ENCODE measurements at regions not wholly inside any gene's neighbourhood (a gene's known extent, or its start where the extent isn't known, plus 50 kb on each side); places are given as distances from the start of the nearest gene placed in this dataset.

DNA sequence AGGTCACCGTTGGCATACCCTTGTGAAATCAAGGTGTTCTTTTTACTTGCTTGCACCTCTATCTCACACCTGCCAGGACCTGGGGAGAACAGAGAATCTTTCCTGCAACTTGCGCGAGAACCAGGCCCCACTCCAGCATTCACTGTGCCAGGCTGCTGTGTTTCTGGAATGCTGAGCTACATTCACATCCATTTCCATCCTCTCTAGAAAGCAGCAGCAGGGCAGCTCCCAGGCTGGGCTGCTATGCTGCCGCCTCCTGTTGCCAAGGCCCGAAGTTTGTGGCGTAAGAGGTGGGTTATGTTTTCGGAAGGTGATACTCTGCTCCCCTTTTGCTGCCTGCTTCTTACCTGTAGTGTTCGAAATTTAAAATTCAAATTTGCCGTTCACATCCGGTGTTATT lies 464.1 kb downstream of the KLF5 start:
- BruUV-seq (replicated peaks): no TSS peak
- Mint-ChIP-seq H3K4me1 (ENCODE audit: low read depth, unreplicated experiment) (no peaks in the 10 kb centered on the region), H3K27ac (ENCODE audit: unreplicated experiment) (no peak overlapping the region), H3K36me3 (ENCODE audit: insufficient read depth, unreplicated experiment) (no peaks in the 10 kb centered on the region), H3K4me3 (ENCODE audit: unreplicated experiment) (no peak overlapping the region), H3K9me3 (ENCODE audit: unreplicated experiment) (no peaks in the 10 kb centered on the region), H3K27me3 (ENCODE audit: insufficient read depth, unreplicated experiment) (no peaks in the 10 kb centered on the region)
- Histone ChIP-seq H3K4me3 (ENCODE audit: low read depth, low read length) (no peak overlapping the region), H3K36me3 (ENCODE audit: control insufficient read depth, insufficient read depth, low read length) (no peaks in the 10 kb centered on the region), H3K9me3 (no peaks in the 10 kb centered on the region), H3K27me3 (replicated peaks; ENCODE audit: control insufficient read depth, insufficient read depth, low read length) (no peaks in the 10 kb centered on the region), H3K4me1 (no peaks in the 10 kb centered on the region)
- intact Hi-C loops (cut with micrococcal nuclease; ENCODE audit: unreplicated experiment): no loop called here
- ChIA-PET CTCF (no interaction called here), POLR2A (interaction anchor here (0.7 kb wide), 1 partner anchor 828 kb away, joined by 3 read pairs; no protein-coding TSS in a partner anchor)
- TF ChIP-seq, protein P1, sequence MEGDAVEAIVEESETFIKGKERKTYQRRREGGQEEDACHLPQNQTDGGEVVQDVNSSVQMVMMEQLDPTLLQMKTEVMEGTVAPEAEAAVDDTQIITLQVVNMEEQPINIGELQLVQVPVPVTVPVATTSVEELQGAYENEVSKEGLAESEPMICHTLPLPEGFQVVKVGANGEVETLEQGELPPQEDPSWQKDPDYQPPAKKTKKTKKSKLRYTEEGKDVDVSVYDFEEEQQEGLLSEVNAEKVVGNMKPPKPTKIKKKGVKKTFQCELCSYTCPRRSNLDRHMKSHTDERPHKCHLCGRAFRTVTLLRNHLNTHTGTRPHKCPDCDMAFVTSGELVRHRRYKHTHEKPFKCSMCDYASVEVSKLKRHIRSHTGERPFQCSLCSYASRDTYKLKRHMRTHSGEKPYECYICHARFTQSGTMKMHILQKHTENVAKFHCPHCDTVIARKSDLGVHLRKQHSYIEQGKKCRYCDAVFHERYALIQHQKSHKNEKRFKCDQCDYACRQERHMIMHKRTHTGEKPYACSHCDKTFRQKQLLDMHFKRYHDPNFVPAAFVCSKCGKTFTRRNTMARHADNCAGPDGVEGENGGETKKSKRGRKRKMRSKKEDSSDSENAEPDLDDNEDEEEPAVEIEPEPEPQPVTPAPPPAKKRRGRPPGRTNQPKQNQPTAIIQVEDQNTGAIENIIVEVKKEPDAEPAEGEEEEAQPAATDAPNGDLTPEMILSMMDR (IDR thresholded peaks at IDR 0.05; ENCODE audit: insufficient read depth in 1 of 2, low read depth in 1 of 2, low read length in 1 of 2, severe bottlenecking in 1 of 2, unreplicated experiment in 1 of 2): no peak
- no peak for DNase-seq

DNA sequence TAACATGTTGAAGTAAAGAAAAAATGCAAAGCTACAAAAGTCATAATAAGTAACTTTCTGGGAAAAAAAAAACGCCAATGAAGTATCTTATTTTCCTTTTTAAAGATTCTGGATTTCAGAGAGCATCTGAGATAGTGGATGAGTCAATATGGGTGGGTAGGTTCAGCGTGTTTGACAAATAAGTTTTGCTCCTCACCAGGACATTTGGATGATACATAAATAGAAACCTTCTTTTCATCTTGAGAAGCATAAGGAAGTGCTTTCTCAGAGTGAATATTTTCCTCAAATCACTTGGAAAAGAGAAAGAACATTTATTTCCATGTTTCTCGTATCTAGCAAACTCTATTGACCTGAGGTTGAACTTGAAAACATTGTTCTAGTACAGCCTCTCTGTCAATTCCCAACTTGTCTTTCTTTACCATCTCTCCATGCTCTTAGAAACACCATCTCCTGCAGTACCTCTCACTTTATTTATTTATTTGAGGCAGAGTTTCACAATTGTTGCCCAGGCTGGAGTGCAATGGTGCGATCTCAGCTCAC lies 463.2 kb downstream of the KLF5 start:
- H3K27me3 ChIP-seq (replicated peaks; ENCODE audit: control insufficient read depth, insufficient read depth, low read length): no peaks in the 10 kb centered on the region
- H3K4me3 Mint-ChIP-seq (ENCODE audit: unreplicated experiment): no peak overlapping the region
- H3K4me3 ChIP-seq (ENCODE audit: low read depth, low read length): no peak overlapping the region
- no peaks in the 10 kb centered on the region for H3K9me3 ChIP-seq
- H3K36me3 ChIP-seq (ENCODE audit: control insufficient read depth, insufficient read depth, low read length): no peaks in the 10 kb centered on the region
- POLR2A ChIA-PET: no interaction called here
- CTCF ChIA-PET: interaction anchor here (0.6 kb wide), 1 partner anchor 217 kb away, joined by 4 read pairs; no protein-coding TSS in a partner anchor
- no peaks in the 10 kb centered on the region for H3K27me3 Mint-ChIP-seq (ENCODE audit: insufficient read depth, unreplicated experiment)
- no peaks in the 10 kb centered on the region for H3K4me1 ChIP-seq
- DNase-seq: no peak
- BruUV-seq (replicated peaks): no TSS peak
- no peaks in the 10 kb centered on the region for H3K36me3 Mint-ChIP-seq (ENCODE audit: insufficient read depth, unreplicated experiment)
- intact Hi-C loops (cut with micrococcal nuclease; ENCODE audit: unreplicated experiment): no loop called here
- H3K27ac Mint-ChIP-seq (ENCODE audit: unreplicated experiment): no peak overlapping the region
- TF ChIP-seq, protein P1 (IDR thresholded peaks at IDR 0.05; ENCODE audit: insufficient read depth in 1 of 2, low read depth in 1 of 2, low read length in 1 of 2, severe bottlenecking in 1 of 2, unreplicated experiment in 1 of 2): no peak
- no peaks in the 10 kb centered on the region for H3K4me1 Mint-ChIP-seq (ENCODE audit: low read depth, unreplicated experiment)
- no peaks in the 10 kb centered on the region for H3K9me3 Mint-ChIP-seq (ENCODE audit: unreplicated experiment)

DNA sequence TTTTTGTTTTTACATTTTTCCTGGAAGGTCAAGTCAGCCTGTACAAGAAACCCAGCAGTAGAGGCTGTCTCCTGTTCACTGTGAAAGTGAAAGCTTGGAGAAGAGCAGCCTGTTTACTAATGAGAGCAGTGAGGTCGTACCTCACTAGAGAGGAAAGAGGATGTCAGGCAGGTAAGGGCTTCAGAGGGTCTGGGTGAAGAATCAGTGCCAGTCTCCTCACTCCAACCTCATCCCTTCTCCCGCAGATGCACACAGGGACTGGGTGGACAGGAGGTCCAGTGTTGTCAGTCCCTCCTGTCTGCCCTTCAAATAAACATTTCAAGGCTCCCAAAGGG lies 462.5 kb downstream of the KLF5 start:
- H3K9me3 Mint-ChIP-seq (ENCODE audit: unreplicated experiment): no peaks in the 10 kb centered on the region
- DNase-seq: no peak
- H3K9me3 ChIP-seq: no peaks in the 10 kb centered on the region
- H3K4me1 ChIP-seq: no peaks in the 10 kb centered on the region
- no peaks in the 10 kb centered on the region for H3K36me3 ChIP-seq (ENCODE audit: control insufficient read depth, insufficient read depth, low read length)
- CTCF ChIA-PET: interaction anchor here (0.6 kb wide), 1 partner anchor 216 kb away, joined by 4 read pairs; no protein-coding TSS in a partner anchor
- H3K27me3 ChIP-seq (replicated peaks; ENCODE audit: control insufficient read depth, insufficient read depth, low read length): no peaks in the 10 kb centered on the region
- no peaks in the 10 kb centered on the region for H3K4me1 Mint-ChIP-seq (ENCODE audit: low read depth, unreplicated experiment)
- no peak overlapping the region for H3K4me3 ChIP-seq (ENCODE audit: low read depth, low read length)
- POLR2A ChIA-PET: no interaction called here
- no TSS peak for BruUV-seq (replicated peaks)
- no peak overlapping the region for H3K4me3 Mint-ChIP-seq (ENCODE audit: unreplicated experiment)
- no peak overlapping the region for H3K27ac Mint-ChIP-seq (ENCODE audit: unreplicated experiment)
- intact Hi-C loops (cut with micrococcal nuclease; ENCODE audit: unreplicated experiment): no loop called here
- TF ChIP-seq, protein P1 (IDR thresholded peaks at IDR 0.05; ENCODE audit: insufficient read depth in 1 of 2, low read depth in 1 of 2, low read length in 1 of 2, severe bottlenecking in 1 of 2, unreplicated experiment in 1 of 2): no peak
- H3K27me3 Mint-ChIP-seq (ENCODE audit: insufficient read depth, unreplicated experiment): no peaks in the 10 kb centered on the region
- H3K36me3 Mint-ChIP-seq (ENCODE audit: insufficient read depth, unreplicated experiment): no peaks in the 10 kb centered on the region

All from Caco-2 (cell line).